Mesendoderm (in vitro differentiated cells): ENCODE measurements at regions not wholly inside any gene's neighbourhood (a gene's known extent, or its start where the extent isn't known, plus 50 kb on each side); places are given as distances from the start of the nearest gene placed in this dataset.
A peak's percentile ranks its signal among the peaks of the same experiment; 100 is the strongest.

Experiments
- DNase-seq: peaks from one replicate; pipeline ENCODE4 v3.0.0; 2013
- H2AK5ac ChIP-seq: 2 replicates; pipeline ENCODE4 v1.6.1; 2013; ENCODE audit warnings: low read length, inconsistent platforms
- H2BK120ac ChIP-seq: 2 replicates; pipeline ENCODE4 v1.6.1; 2013; ENCODE audit warnings: low read depth, mild to moderate bottlenecking, low read length, moderate library complexity, mixed read lengths
- H2BK15ac ChIP-seq: replicated peaks from 2 replicates; pipeline ENCODE4 v1.6.1; 2013; ENCODE audit warnings: low read depth, mild to moderate bottlenecking, moderate library complexity
- H2BK5ac ChIP-seq: 2 replicates; pipeline ENCODE4 v1.6.1; 2013; ENCODE audit warnings: low read length, inconsistent platforms
- H3K18ac ChIP-seq: 2 replicates; pipeline ENCODE4 v1.6.1; 2013; ENCODE audit warnings: mild to moderate bottlenecking, low read length, mixed read lengths
- H3K23ac ChIP-seq: one replicate; pipeline ENCODE4 v1.6.1; 2013; ENCODE audit warnings: low read length
- H3K27ac ChIP-seq: 2 replicates; pipeline ENCODE4 v1.5.1; 2013; ENCODE audit warnings: low read depth, mild to moderate bottlenecking, inconsistent platforms, low read length, moderate library complexity
- H3K27me3 ChIP-seq: 2 replicates; pipeline ENCODE4 v1.6.1; 2013; ENCODE audit warnings: low read length, control low read depth, mild to moderate bottlenecking, inconsistent platforms; ENCODE audit not compliant: insufficient read depth, poor library complexity
- H3K36me3 ChIP-seq: 2 replicates; pipeline ENCODE4 v1.6.1; 2013; ENCODE audit warnings: low read length, inconsistent platforms; ENCODE audit not compliant: control insufficient read depth, insufficient read depth
- H3K4ac ChIP-seq: one replicate; pipeline ENCODE4 v1.6.1; 2013; ENCODE audit warnings: low read depth, mild to moderate bottlenecking, low read length, moderate library complexity
- H3K4me1 ChIP-seq: 2 replicates; pipeline ENCODE4 v1.6.1; 2013; ENCODE audit warnings: low read depth, low read length, inconsistent platforms; ENCODE audit not compliant: control insufficient read depth
- H3K4me2 ChIP-seq: 2 replicates; pipeline ENCODE4 v1.6.1; 2013; ENCODE audit warnings: low read length
- H3K4me3 ChIP-seq: 2 replicates; pipeline ENCODE4 v1.5.1; 2013; ENCODE audit warnings: mild to moderate bottlenecking, low read length
- H3K56ac ChIP-seq: one replicate; pipeline ENCODE4 v1.6.1; 2013; ENCODE audit warnings: low read length
- H3K79me1 ChIP-seq: 2 replicates; pipeline ENCODE4 v1.6.1; 2013; ENCODE audit warnings: low read length, inconsistent platforms
- H3K79me2 ChIP-seq: 2 replicates; pipeline ENCODE4 v1.6.1; 2013; ENCODE audit warnings: mild to moderate bottlenecking, low read length; ENCODE audit not compliant: control insufficient read depth, insufficient read depth
- H3K9ac ChIP-seq: 2 replicates; pipeline ENCODE4 v1.6.1; 2013; ENCODE audit warnings: low read length, inconsistent platforms
- H4K5ac ChIP-seq: one replicate; pipeline ENCODE4 v1.6.1; 2013; ENCODE audit warnings: low read length
- H4K8ac ChIP-seq: one replicate; pipeline ENCODE4 v1.6.1; 2013; ENCODE audit warnings: low read depth, mild to moderate bottlenecking, control low read depth, low read length, moderate library complexity
- WGBS: extraction: QIAGEN DNeasy Blood & Tissue Kit; methylation state at CpG from one replicate; pipeline ENCODE4 v1.1.7; 2013; ENCODE audit warnings: low lambda C conversion rate, missing lambda C conversion rate; ENCODE audit not compliant: insufficient coverage; ENCODE audit errors: extremely low coverage; 5-methylcytosine and 5-hydroxymethylcytosine counted together

- Histone ChIP-seq H2BK120ac (no peak overlapping the region), H3K4me2 (no peak overlapping the region), H3K23ac (no peak overlapping the region), H3K36me3 (no peaks in the 10 kb centered on the region), H3K4me3 (no peak overlapping the region), H4K5ac (no peak overlapping the region), H2BK15ac (no peak overlapping the region), H3K27me3 (no peaks in the 10 kb centered on the region), H3K56ac (no peak overlapping the region), H2BK5ac (no peak overlapping the region), H3K18ac (no peak overlapping the region), H3K9ac (no peak overlapping the region), H3K79me2 (no peaks in the 10 kb centered on the region), H3K27ac (no peak overlapping the region), H3K79me1 (no peaks in the 10 kb centered on the region), H3K4ac (no peak overlapping the region), H3K4me1 (no peaks in the 10 kb centered on the region), H2AK5ac (no peak overlapping the region), H4K8ac (no peak overlapping the region)
- WGBS = no CpG with 5 or more reads among the region's 7 CpGs
- peak; percentile 30 for DNase-seq
These were observed 226.4 kb downstream of the BUB3 start for GRCh38 chr10:123380491-123381085.

DNA sequence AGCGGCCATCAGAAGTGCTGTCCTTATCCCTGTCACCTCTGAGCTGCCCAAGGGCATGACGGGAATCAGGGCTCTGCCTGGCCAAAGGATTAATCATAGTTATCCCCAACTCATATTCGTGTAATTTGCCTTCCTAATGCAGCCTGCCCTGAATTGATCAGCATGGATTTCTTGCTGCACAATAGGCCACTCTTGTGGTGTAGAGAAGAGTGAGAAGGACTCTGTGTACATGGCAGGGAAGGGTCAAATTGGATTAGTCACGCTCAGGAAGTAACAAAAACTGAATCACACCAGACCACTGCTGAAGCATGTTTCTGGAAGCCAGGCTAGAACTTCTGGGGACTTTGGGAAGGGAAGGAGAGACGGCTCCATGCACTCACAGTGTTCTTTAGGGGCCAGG, 227.0 kb downstream of the BUB3 start:
- Histone ChIP-seq H4K8ac (no peak overlapping the region), H3K79me1 (no peaks in the 10 kb centered on the region), H3K23ac (no peak overlapping the region), H3K9ac (no peak overlapping the region), H3K79me2 (no peaks in the 10 kb centered on the region), H2BK15ac (no peak overlapping the region), H2AK5ac (no peak overlapping the region), H3K4me3 (no peak overlapping the region), H3K36me3 (no peaks in the 10 kb centered on the region), H3K4ac (no peak overlapping the region), H3K4me2 (no peak overlapping the region), H2BK120ac (no peak overlapping the region), H3K27ac (no peak overlapping the region), H3K56ac (no peak overlapping the region), H2BK5ac (no peak overlapping the region), H3K4me1 (no peaks in the 10 kb centered on the region), H3K18ac (no peak overlapping the region), H4K5ac (no peak overlapping the region), H3K27me3 (no peaks in the 10 kb centered on the region)
- DNase-seq = no peak
- no CpG with 5 or more reads among the region's 5 CpGs for WGBS

DNA sequence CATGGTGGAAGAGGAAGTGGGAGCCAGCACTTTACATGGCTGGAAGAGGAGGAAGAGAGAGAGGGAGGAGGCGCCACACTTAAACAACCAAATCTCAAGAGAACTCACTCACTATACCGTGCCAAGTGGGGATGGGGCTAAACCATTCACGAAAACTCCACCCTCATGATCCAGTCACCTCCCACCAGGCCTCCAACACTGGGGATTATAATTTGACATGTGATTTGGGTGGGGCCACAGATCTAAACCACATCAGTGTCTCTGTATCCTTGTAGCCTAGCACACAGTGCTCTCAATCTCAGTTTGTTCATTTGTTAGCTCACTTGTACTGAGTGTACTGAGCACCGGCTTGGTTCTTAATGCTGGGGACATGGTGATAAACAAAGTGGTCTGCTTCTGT, 228.3 kb downstream of the BUB3 start:
- H2BK5ac ChIP-seq = no peak overlapping the region
- no peaks in the 10 kb centered on the region for H3K79me1 ChIP-seq

DNA sequence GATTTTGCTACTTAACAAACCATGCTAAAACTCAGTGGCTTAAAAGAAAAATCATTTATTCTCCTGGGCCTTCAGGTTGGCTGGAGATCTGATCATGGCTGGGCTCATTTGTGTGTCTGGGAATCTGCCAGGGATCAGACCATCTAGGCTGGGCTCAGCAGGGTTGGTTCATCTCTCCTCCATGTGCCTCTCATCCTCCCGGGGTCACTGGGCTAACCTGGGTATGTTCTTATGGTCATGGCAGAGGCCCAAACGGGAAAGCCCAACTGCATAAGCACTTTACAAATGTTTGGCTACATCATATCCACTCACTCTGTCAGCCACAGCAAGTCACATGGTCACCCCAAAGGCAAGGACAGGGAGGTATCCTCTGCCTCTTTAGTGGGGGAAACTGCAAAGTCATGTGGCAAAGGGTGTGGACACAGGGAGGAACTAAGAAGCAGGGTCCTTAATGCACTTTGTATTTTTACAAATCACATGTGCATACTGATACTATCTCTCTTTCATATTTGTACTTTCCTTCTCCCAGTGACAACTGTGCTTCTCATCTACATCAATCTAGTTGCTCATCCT, 231.4 kb downstream of the BUB3 start:
- Histone ChIP-seq H2AK5ac (no peak overlapping the region), H3K4ac (no peak overlapping the region), H3K27ac (no peak overlapping the region), H3K23ac (no peak overlapping the region), H3K4me2 (no peak overlapping the region), H4K5ac (no peak overlapping the region), H3K56ac (no peak overlapping the region), H3K9ac (no peak overlapping the region), H4K8ac (no peak overlapping the region), H3K79me1 (no peaks in the 10 kb centered on the region), H3K4me3 (no peak overlapping the region), H2BK5ac (no peak overlapping the region), H3K27me3 (no peaks in the 10 kb centered on the region), H3K4me1 (no peaks in the 10 kb centered on the region), H3K36me3 (no peaks in the 10 kb centered on the region), H2BK15ac (no peak overlapping the region), H3K18ac (no peak overlapping the region), H3K79me2 (no peaks in the 10 kb centered on the region), H2BK120ac (no peak overlapping the region)
- no CpG with 5 or more reads among the region's 2 CpGs for WGBS
- DNase-seq = no peak

More for the DNA sequence above, 228.3 kb downstream of the BUB3 start:
- Histone ChIP-seq H4K5ac (no peak overlapping the region), H3K79me2 (no peaks in the 10 kb centered on the region), H3K9ac (no peak overlapping the region), H2AK5ac (no peak overlapping the region), H3K56ac (no peak overlapping the region), H3K27ac (no peak overlapping the region), H4K8ac (no peak overlapping the region), H2BK15ac (no peak overlapping the region), H3K4ac (no peak overlapping the region), H3K23ac (no peak overlapping the region), H2BK120ac (no peak overlapping the region), H3K4me3 (no peak overlapping the region), H3K4me2 (no peak overlapping the region), H3K36me3 (no peaks in the 10 kb centered on the region), H3K4me1 (no peaks in the 10 kb centered on the region), H3K27me3 (no peaks in the 10 kb centered on the region), H3K18ac (no peak overlapping the region)
- WGBS = no CpG with 5 or more reads among the region's 4 CpGs
- no peak for DNase-seq

- Histone ChIP-seq H3K56ac (no peak overlapping the region), H3K9ac (no peak overlapping the region), H4K8ac (no peak overlapping the region), H4K5ac (no peak overlapping the region), H3K23ac (no peak overlapping the region), H3K4me1 (no peaks in the 10 kb centered on the region), H2AK5ac (no peak overlapping the region), H3K18ac (no peak overlapping the region), H2BK5ac (no peak overlapping the region), H3K4me3 (no peak overlapping the region), H3K79me2 (no peaks in the 10 kb centered on the region), H3K79me1 (no peaks in the 10 kb centered on the region), H3K36me3 (no peaks in the 10 kb centered on the region), H2BK120ac (no peak overlapping the region), H3K27me3 (no peaks in the 10 kb centered on the region), H3K4me2 (no peak overlapping the region), H3K4ac (no peak overlapping the region), H2BK15ac (no peak overlapping the region), H3K27ac (no peak overlapping the region)
- no peak for DNase-seq
- no CpG with 5 or more reads among the region's 2 CpGs for WGBS
These were observed 235.3 kb downstream of the BUB3 start for GRCh38 chr10:123389520-123389919.

DNA sequence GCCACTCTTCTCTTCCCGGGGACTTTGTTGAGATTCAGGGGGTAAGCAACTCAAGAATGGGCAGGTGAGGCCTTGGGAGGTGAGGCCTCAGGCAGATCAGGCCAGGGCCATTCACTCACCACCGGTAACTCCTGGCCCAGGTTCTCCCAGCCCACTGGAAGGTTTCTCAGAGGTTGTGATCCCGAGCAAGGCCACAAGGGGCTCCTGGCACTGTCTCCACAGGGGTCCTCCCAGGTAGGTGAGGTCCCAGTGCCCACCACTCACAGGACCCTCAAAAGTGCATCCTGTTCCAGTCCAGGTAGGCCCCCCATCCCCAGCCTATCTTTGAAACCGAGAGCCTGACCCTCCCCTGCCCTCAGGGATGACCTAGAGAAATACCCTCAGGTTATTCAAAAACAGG, 236.1 kb downstream of the BUB3 start:
- Histone ChIP-seq H4K8ac (no peak overlapping the region), H3K27ac (no peak overlapping the region), H3K79me2 (no peaks in the 10 kb centered on the region), H3K56ac (no peak overlapping the region), H2BK15ac (no peak overlapping the region), H3K79me1 (no peaks in the 10 kb centered on the region), H4K5ac (no peak overlapping the region), H3K9ac (no peak overlapping the region), H3K18ac (no peak overlapping the region), H2BK5ac (no peak overlapping the region), H2BK120ac (no peak overlapping the region), H3K36me3 (no peaks in the 10 kb centered on the region), H3K4me2 (no peak overlapping the region), H3K27me3 (no peaks in the 10 kb centered on the region), H2AK5ac (no peak overlapping the region), H3K23ac (no peak overlapping the region), H3K4me3 (no peak overlapping the region), H3K4ac (no peak overlapping the region), H3K4me1 (no peaks in the 10 kb centered on the region)
- no CpG with 5 or more reads among the region's 4 CpGs for WGBS
- DNase-seq = no peak
